Activated T-cell treated with anti-CD3 and anti-CD28 coated beads, Interleukin-2, amount 50 U/mL, for 72 hours (primary cell): ENCODE measurements at regions not wholly inside any gene's neighbourhood (a gene's known extent, or its start where the extent isn't known, plus 50 kb on each side); places are given as distances from the start of the nearest gene placed in this dataset.

Experiments
- ATAC-seq, 2 donors: fragments of 150-1000 bp; cut with Tn5 transposase; replicated peaks in 1 of 2; 2 replicates each; pipeline ENCODE4 v1.10.0; 2021; ENCODE audit warnings: moderate library complexity in 2 of 2, mild to moderate bottlenecking in 1 of 2
- DNase-seq, 2 donors: peaks; one replicate each; pipeline ENCODE4 v3.0.0; 2021 to 2022; ENCODE audit warnings: mixed read lengths in 1 of 2
- H3K27ac Mint-ChIP-seq: one replicate; pipeline ENCODE4 v1.8.0; 2022; ENCODE audit warnings: mild to moderate bottlenecking, moderate library complexity, mixed read lengths
- H3K27me3 Mint-ChIP-seq: one replicate; pipeline ENCODE4 v1.8.0; 2022; ENCODE audit warnings: low read depth, mixed read lengths
- H3K36me3 Mint-ChIP-seq, 2 donors: one replicate each; pipeline ENCODE4 v1.8.0; 2022; ENCODE audit warnings: mixed read lengths in 2 of 2, mild to moderate bottlenecking in 1 of 2; ENCODE audit not compliant: insufficient read depth in 2 of 2
- H3K4me1 Mint-ChIP-seq: one replicate; pipeline ENCODE4 v1.8.0; 2022; ENCODE audit warnings: low read depth, mixed read lengths
- H3K4me3 Mint-ChIP-seq, 2 donors: one replicate each; pipeline ENCODE4 v1.8.0; 2022; ENCODE audit warnings: mild to moderate bottlenecking in 2 of 2, mixed read lengths in 2 of 2, moderate library complexity in 2 of 2
- H3K9me3 Mint-ChIP-seq, 2 donors: one replicate each; pipeline ENCODE4 v1.8.0; 2022; ENCODE audit warnings: mixed read lengths in 2 of 2

DNA sequence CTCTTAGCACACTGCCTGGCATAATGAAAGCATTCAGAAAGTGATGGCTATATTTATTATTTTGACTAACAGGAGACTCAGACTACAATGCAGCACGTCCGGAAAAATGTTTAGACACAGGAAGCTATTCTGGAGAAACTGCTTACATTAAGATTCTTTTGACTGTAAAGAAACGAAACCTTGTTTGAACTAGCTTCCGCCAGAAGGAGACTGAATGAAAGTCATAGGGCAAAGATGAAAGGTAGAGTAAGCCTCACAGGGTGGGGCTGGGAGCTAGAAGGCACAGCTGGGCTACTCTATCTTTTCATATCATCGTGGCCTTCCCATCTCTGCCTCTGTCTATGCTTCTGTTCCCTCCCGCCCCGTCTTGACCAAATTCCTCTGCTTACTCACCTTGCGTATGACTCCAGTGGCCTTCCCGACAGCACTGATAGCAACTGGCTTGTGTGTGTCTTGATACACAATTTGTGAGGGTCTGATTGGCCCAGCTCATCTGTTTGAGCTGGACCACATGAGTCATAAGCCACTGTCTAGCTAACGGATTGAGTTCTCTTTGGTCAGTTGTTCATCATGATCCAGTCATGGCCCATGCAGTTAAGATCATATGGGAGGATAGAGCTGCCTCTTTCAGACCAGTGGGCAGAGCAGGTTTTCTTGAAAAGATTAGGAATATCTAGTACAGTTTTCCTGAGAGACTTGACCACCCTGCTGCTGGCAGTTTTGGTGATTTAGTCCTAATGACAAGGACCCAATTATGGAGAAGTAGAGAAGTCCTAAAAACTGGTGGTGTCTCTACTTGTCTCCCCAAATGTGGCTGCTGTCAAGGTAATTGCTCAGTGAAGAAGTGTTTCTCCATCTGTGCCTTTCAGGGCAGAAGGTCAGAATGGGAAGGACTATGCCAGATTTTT is 151.5 kb upstream of the SLC38A2 start:
- Mint-ChIP-seq H3K27me3 (no peaks in the 10 kb centered on the region), H3K4me1 (peaks cover 51% of the 10 kb centered on the region), H3K4me3 (peak overlapping the region; percentile 74 to 81), H3K27ac (peak overlapping the region; percentile 81), H3K9me3 (peaks cover 0 to 2% of the 10 kb centered on the region in 2 donors), H3K36me3 (peaks cover 3 to 4% of the 10 kb centered on the region in 2 donors)
- peak; percentile 90 to 92 for ATAC-seq
- peak; percentile 67 to 70 for DNase-seq

DNA sequence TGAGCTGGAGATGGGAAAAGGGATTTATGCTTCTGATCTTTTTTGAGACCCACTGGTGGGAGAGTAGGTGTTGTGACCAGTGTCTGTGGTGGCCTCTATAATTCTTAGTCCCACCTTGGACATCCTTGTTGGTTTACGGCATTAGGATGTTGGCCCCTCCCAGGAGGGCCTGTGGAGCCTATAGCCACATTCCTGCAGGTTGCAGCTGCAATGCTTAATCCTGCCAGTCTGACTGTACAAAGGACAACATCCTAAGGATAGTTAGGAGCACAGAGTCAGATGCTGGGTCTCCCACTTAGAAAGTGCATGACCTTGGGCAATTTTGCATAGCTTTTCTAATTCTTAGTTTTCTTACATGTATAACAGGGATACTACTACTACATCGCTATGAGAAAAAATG is 150.9 kb upstream of the SLC38A2 start:
- Mint-ChIP-seq H3K27ac (peak overlapping the region; percentile 81), H3K4me3 (peak overlapping the region; percentile 74 to 81), H3K36me3 (peaks cover 4% of the 10 kb centered on the region in 2 donors), H3K9me3 (no peaks in the 10 kb centered on the region), H3K27me3 (no peaks in the 10 kb centered on the region), H3K4me1 (peaks cover 58% of the 10 kb centered on the region)
- ATAC-seq (no peak), DNase-seq (peak in 1 of 2 donors; percentile 12)

DNA sequence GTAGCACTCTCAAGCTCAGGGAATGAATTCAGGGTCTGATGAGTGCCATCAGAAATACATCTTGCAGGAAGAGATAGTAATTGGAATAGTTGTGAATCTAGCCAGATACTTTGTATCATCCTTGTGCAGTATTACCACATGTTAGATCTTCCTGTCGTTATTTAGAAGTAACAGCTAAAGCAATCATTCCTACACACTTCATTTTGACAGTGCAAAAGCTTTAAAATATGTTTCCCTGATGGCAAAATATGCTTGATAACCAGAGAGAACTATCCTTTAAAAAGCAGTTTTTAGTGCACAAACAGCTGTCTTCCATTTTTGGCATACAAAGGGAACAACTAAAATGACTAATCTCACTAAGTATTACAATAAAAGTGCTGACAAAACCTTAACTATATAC is 149.5 kb upstream of the SLC38A2 start:
- no peak for ATAC-seq
- peaks cover 72% of the 10 kb centered on the region for H3K4me1 Mint-ChIP-seq
- H3K36me3 Mint-ChIP-seq, result peaks cover 1 to 6% of the 10 kb centered on the region in 2 donors
- no peak for DNase-seq
- no peaks in the 10 kb centered on the region for H3K27me3 Mint-ChIP-seq
- no peak overlapping the region for H3K27ac Mint-ChIP-seq
- H3K4me3 Mint-ChIP-seq, result peak overlapping the region; percentile 39 to 62
- H3K9me3 Mint-ChIP-seq, result peaks cover 0 to 2% of the 10 kb centered on the region in 2 donors

DNA sequence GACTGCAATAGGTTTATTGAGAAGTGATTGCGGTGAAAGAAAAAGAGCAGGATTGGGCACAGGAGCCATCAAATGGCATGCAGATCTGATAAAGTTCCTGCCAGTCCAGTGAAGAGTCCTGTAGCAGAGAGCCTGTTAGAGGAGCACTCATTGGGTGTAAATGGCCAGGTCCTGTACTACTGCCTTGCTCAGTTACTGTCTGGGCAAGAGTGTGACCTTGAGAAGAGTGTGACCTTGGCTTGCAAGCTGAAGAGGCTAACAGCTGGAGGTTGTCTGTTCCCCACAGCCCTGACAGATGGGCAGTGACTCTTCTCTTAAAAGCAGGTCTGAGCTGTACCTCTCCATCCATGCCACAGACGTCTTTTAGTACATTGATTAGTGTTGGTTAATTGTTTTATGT is 148.6 kb upstream of the SLC38A2 start:
- Mint-ChIP-seq H3K9me3 (peaks cover 0 to 3% of the 10 kb centered on the region in 2 donors), H3K4me1 (peaks cover 77% of the 10 kb centered on the region), H3K36me3 (peaks cover 1 to 8% of the 10 kb centered on the region in 2 donors), H3K27ac (no peak overlapping the region), H3K27me3 (no peaks in the 10 kb centered on the region), H3K4me3 (no peak overlapping the region)
- no peak for ATAC-seq
- no peak for DNase-seq

DNA sequence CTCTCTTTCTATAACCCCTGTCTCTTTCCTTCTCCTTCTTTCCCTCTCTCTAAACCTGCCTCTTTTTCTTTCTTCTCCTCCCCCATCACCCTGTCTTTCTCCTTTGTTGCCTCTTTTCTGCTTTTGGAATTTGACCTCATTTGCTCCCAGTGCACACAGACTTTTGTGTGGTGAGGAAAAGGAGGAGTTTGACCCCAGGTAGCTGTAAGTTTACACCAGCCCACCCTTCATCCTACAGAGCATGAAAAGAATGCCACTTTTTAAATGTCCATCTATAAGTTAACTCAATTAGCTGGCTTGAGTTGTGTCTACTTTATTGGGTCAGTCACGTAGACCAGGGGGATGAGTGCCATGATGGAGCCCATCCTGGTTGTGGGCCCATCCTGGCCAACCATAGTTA is 146.8 kb upstream of the SLC38A2 start:
- peaks cover 78% of the 10 kb centered on the region for H3K4me1 Mint-ChIP-seq
- H3K27me3 Mint-ChIP-seq, result no peaks in the 10 kb centered on the region
- ATAC-seq (no peak), DNase-seq (no peak)
- H3K4me3 Mint-ChIP-seq, result peak overlapping the region; percentile 48 to 68
- H3K36me3 Mint-ChIP-seq, result peaks cover 8 to 12% of the 10 kb centered on the region in 2 donors
- H3K27ac Mint-ChIP-seq, result peak overlapping the region; percentile 47
- H3K9me3 Mint-ChIP-seq, result peaks cover 5 to 10% of the 10 kb centered on the region in 2 donors

DNA sequence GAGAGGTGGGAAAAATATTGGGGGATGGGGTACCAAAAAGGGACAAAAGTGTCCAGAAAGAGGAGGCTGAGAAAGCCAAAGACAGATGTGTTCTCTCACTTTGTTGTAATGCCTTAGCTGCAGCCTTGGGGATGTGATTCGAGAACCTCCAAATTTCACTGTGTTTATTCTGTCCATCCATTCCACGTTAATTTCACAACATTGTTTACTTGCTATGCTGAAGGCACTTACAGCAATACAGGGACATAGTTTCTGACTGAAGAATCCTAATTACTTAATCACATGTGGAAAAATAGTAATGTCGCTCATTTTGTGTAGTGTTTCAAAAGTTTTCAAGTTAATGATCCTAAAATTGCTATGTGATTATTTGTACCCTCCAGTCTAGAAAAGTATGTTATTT is 146.2 kb upstream of the SLC38A2 start:
- H3K27me3 Mint-ChIP-seq, result no peaks in the 10 kb centered on the region
- peak overlapping the region; percentile 47 for H3K27ac Mint-ChIP-seq
- H3K4me3 Mint-ChIP-seq, result peak overlapping the region; percentile 11 to 68
- H3K4me1 Mint-ChIP-seq, result peaks cover 78% of the 10 kb centered on the region
- peaks cover 5 to 10% of the 10 kb centered on the region in 2 donors for H3K9me3 Mint-ChIP-seq
- no peak for DNase-seq
- H3K36me3 Mint-ChIP-seq, result peaks cover 8 to 9% of the 10 kb centered on the region in 2 donors
- ATAC-seq, result no peak

DNA sequence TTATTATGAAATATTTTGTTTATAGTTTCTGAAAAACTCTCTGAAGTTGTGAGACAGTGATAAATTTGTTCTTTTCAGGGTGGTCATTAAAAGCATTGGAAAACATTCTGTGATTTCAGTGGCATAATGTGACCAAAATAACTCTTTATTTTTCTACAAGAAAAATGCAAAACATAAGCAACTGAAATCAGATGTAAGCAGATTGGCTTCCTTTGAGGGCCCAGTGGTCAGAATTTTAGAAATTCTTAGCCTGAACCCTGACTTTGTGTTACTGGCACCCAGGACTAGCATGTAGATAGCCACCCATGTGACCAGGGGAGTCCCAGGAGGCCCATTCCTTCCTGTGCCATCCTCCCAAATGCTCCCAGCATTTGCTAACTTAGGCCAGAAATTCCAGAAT is 145.6 kb upstream of the SLC38A2 start:
- Mint-ChIP-seq H3K27me3 (no peaks in the 10 kb centered on the region), H3K4me1 (peaks cover 78% of the 10 kb centered on the region), H3K9me3 (peaks cover 6 to 10% of the 10 kb centered on the region in 2 donors)

DNA sequence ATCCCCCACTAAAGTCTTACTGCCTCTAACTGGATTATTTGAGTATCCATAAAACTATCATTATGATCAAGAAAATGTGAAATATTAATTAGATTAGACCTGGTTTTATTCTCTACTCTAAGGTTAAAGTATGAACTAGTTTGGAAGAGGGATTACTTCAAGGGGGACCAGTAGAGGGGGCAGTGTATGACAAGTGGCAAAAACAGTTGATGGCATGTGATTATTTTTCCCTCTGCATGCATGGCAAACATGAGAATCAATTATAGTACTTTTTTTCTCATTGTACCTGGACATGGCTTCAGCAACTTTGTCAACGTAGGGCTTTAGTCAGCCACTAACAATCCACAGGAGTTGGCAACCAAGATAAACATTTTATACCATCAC is 145.0 kb upstream of the SLC38A2 start:
- peak; percentile 35 to 48 for ATAC-seq

More for the DNA sequence above, 145.6 kb upstream of the SLC38A2 start:
- Mint-ChIP-seq H3K27ac (peak overlapping the region; percentile 94), H3K36me3 (peaks cover 8 to 12% of the 10 kb centered on the region in 2 donors), H3K4me3 (peak overlapping the region in 1 of 2 donors; percentile 71)
- ATAC-seq (no peak), DNase-seq (no peak)

DNA sequence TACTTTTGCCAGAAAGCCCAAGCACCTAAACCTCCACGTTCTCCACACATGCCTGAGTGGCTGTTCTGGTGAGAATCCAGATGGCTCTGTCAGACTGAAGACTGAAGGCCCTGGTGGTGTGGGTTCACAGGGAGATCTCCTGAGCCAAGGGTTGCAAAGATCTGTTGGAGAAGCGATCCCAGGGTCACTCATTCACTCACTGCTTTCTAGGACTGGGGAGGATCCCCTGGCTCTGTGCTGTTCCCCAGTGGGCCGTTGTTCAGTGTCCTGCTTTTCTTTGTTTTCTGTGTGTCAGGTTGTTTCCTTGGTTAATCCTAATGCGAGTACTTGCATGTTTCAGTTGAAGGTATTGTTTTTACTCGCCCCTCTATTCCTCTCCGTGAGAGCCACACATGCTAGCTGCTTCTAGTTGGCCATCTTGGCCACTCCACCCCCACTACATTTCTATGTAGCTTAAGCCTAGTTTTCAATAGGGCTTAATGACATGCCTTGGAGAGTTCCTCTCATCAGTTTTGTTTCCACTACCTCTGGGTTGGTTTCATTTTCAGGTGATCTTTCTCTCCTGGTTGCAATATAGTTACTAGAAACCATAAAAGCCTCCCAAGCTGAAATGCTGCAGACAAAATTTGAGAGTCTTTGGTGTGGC is 144.5 kb upstream of the SLC38A2 start:
- peak overlapping the region; percentile 61 to 71 for H3K4me3 Mint-ChIP-seq
- no peaks in the 10 kb centered on the region for H3K27me3 Mint-ChIP-seq
- H3K27ac Mint-ChIP-seq, result peak overlapping the region; percentile 94
- peaks cover 12 to 14% of the 10 kb centered on the region in 2 donors for H3K36me3 Mint-ChIP-seq
- DNase-seq, result peak; percentile 39 to 44
- H3K9me3 Mint-ChIP-seq, result peaks cover 6 to 10% of the 10 kb centered on the region in 2 donors
- peaks cover 78% of the 10 kb centered on the region for H3K4me1 Mint-ChIP-seq
- peak; percentile 91 to 92 for ATAC-seq

More for the DNA sequence above, 145.0 kb upstream of the SLC38A2 start:
- peaks cover 12 to 13% of the 10 kb centered on the region in 2 donors for H3K36me3 Mint-ChIP-seq
- H3K4me1 Mint-ChIP-seq, result peaks cover 79% of the 10 kb centered on the region
- peaks cover 6 to 10% of the 10 kb centered on the region in 2 donors for H3K9me3 Mint-ChIP-seq
- H3K4me3 Mint-ChIP-seq, result peak overlapping the region; percentile 61 to 71
- peak overlapping the region; percentile 94 for H3K27ac Mint-ChIP-seq
- H3K27me3 Mint-ChIP-seq, result no peaks in the 10 kb centered on the region
- DNase-seq, result peak in 1 of 2 donors; percentile 13

DNA sequence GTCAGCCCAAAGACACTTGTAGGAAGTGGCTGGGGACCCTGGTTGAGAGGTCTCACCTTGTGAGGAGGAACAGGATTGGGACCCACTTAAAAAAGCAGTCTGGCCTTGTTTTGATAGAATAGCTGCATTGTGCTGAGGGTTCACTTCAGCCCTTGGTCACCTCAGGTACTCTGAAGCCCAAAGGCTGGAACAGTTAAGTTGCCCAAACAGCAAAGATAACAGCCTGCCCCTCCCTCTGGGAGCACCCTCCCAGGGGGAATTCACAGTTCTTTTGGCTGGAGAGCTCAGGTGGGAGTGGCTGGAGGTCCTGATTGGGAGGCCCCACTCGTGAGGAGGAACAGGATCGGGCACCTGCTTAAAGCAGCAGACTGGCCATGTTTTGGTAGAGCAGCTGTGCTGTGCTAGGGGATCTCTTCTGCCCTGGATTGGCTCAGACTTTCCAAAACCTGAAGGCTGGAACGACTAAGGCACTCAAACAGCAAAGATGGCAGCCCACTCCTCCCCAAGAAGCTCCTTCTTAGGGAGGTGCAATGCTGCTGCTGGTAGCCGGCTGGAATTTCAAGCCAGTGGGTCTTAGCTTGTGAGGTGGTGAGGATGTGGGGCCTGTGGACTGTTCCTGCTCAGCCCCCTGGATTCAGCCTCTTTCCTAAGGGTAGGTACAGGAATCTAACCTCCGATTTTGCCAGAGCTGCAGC is 143.8 kb upstream of the SLC38A2 start:
- Mint-ChIP-seq H3K4me3 (peak overlapping the region; percentile 61 to 71), H3K4me1 (peaks cover 72% of the 10 kb centered on the region), H3K27ac (peak overlapping the region; percentile 94), H3K9me3 (peaks cover 6 to 12% of the 10 kb centered on the region in 2 donors), H3K36me3 (peaks cover 14% of the 10 kb centered on the region in 2 donors), H3K27me3 (no peaks in the 10 kb centered on the region)
- DNase-seq (no peak), ATAC-seq (no peak)

DNA sequence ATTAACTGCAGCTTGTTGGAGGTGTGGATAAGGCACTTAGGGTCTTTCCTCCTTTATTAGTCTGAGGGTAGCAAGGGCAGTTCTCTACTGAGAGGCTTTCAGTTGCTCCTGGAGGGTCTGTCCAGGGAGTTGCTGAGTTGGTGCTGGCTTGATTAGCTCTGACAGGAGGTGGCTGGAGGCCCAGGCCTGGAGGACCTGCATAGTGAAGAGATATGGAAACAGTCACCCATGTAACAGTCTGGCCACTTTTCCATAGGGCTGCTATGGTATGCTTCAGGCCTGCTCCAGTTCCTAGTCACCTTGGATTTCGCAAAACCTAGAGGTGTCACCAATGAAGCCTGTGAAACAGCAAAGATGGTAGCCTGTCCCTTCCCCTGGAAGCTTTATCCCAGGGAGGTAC is 143.3 kb upstream of the SLC38A2 start:
- H3K9me3 Mint-ChIP-seq, result peaks cover 7 to 16% of the 10 kb centered on the region in 2 donors
- no peak for ATAC-seq
- peak overlapping the region; percentile 68 for H3K27ac Mint-ChIP-seq
- H3K36me3 Mint-ChIP-seq, result peaks cover 16 to 17% of the 10 kb centered on the region in 2 donors
- peaks cover 66% of the 10 kb centered on the region for H3K4me1 Mint-ChIP-seq
- no peak for DNase-seq
- no peak overlapping the region for H3K4me3 Mint-ChIP-seq
- H3K27me3 Mint-ChIP-seq, result no peaks in the 10 kb centered on the region

DNA sequence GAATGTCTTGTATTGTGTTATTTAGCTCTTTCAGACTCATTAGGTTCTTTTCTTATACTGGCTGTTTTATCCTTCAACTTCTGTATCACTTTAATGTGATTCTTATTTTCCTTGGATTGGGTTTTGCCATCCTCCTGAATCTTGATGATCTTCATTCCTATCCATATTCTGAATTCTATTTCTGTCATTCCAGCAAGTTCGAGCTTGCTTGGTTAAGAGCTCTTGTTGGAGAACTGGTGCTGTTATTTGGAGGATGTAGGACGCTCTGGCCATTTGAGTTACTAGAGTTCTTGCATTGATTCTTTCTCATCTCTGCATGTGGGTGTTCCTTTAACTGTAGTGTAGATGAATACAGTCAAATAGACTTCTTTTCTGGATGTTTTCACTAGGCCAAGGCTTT is 142.3 kb upstream of the SLC38A2 start:
- H3K4me1 Mint-ChIP-seq, result peaks cover 61% of the 10 kb centered on the region
- H3K27me3 Mint-ChIP-seq, result no peaks in the 10 kb centered on the region
- no peak for ATAC-seq
- peak overlapping the region; percentile 9 for H3K27ac Mint-ChIP-seq
- peaks cover 12 to 24% of the 10 kb centered on the region in 2 donors for H3K9me3 Mint-ChIP-seq
- no peak for DNase-seq
- peaks cover 23 to 25% of the 10 kb centered on the region in 2 donors for H3K36me3 Mint-ChIP-seq
- no peak overlapping the region for H3K4me3 Mint-ChIP-seq
